NT2/D1 (cell line): ENCODE measurements at regions not wholly inside any gene's neighbourhood (a gene's known extent, or its start where the extent isn't known, plus 50 kb on each side); places are given as distances from the start of the nearest gene placed in this dataset.

Source experiments
- SUZ12 ChIP-seq: IDR thresholded peaks from 2 replicates; pipeline ENCODE4 v1.6.1; 2011; ENCODE audit not compliant: insufficient read length, insufficient read depth; ENCODE audit errors: extremely low read depth
- YY1 ChIP-seq: IDR thresholded peaks from 2 replicates; pipeline ENCODE4 v1.6.1; 2011; ENCODE audit not compliant: insufficient read length, insufficient read depth
- ZNF274 ChIP-seq: IDR thresholded peaks from 2 replicates; pipeline ENCODE4 v1.6.1; 2011; ENCODE audit warnings: mild to moderate bottlenecking, low read depth, low read length

DNA sequence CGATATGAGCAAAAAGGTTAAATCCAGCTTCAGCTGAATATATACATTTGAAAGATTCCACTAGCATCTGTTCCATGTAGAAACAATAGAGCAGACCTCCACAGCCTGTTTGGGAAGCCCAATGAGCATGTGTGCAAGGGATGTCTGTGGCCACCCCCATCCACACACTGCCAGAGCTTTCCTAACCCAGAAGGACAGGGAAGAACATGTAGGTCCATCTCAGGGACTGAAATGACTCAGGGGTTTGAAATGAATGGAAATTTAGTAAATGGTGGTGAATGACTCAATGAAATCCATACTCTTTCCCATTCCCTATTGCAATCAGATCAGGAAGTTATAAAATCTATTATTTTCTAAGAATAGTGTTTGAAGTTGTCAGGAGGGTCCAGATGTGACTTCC is 397.2 kb downstream of the DUSP10 start:
- TF ChIP-seq SUZ12 (no peak), YY1 (no peak), ZNF274 (no peak)
